ENCODE measurements at regions not wholly inside any gene's neighbourhood (a gene's known extent, or its start where the extent isn't known, plus 50 kb on each side); places are given as distances from the start of the nearest gene placed in this dataset.
A peak's percentile ranks its signal among the peaks of the same experiment; 100 is the strongest.

GRCh38 chr12:124428792-124429281 lies 133.9 kb downstream of the RFLNA start (continued):
- no peak for TF ChIP-seq CEBPB (IDR thresholded peaks at IDR 0.05; ENCODE audit: low read depth, low read length)

DNA sequence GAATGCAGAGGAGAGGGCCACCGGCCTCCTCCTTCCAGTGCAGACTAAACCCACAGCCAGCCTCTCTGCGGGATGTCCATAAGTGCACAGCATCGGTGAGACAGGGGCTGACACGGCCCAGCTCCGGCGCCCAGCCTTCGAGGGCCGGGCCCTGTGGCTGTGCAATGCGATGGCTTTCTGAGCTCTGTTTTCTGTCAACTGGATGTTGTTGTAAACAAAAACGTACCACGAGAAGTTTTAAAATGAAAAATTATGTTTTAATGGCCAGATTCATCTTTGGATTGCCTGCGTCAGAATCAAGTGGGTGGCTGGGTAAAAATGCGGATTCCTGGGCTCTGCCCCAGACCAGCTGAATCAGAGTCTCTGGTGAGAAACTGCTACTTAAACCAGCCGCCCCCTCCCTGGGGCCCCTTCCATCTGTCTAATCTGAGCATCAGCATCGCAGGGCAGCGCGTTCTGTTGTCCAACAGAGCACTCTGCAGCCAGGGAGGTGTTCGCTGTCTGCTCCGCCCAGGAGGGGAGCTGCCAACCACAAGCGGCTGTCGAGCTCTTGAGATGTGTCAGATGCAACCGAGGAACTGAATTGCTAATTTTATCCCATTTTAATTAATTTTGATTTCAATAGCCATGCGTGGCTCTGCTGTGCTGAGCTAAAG lies 133.4 kb downstream of the RFLNA start:
- ChIA-PET POLR2A (ENCODE audit: unreplicated experiment) (no interaction called here), CTCF (interaction anchor here (0.6 kb wide), 1 partner anchor 562 kb away, joined by 4 read pairs; no protein-coding TSS in a partner anchor)
- Histone ChIP-seq H3K9me1 (ENCODE audit: insufficient read depth, low read length) (peaks cover 11% of the 10 kb centered on the region; the same call in 1 of the 2 replicates), H3K36me3 (ENCODE audit: control insufficient read depth, insufficient read depth, low read length) (peaks cover 39% of the 10 kb centered on the region), H4K8ac (ENCODE audit: low read depth in 2 of 2, low read length in 2 of 2) (peak overlapping the region in 1 of 2 experiments; percentile 10; a peak in 2 of 4 replicates), H3K79me1 (ENCODE audit: low read depth in 1 of 2, low read length in 2 of 2) (peaks cover 12 to 41% of the 10 kb centered on the region in 2 experiments; a peak in 3 of 4 replicates), H3K27ac (ENCODE audit: insufficient read depth, low read length) (peak overlapping the region; percentile 49), H3K9ac (ENCODE audit: low read depth, low read length) (0 out of 2 replicates have a peak overlapping the region, but pooled peaks have one; percentile 8), H3K23ac (ENCODE audit: low read depth, low read length) (peak overlapping the region; percentile 44; the same call in 1 of the 2 replicates), H2BK15ac (ENCODE audit: low read depth, low read length) (no peak overlapping the region), H3K4me1 (ENCODE audit: control insufficient read depth, insufficient read depth, low read length) (peaks cover 24% of the 10 kb centered on the region), H3K4ac (ENCODE audit: low read depth, low read length) (peak overlapping the region; percentile 63), H4K5ac (ENCODE audit: low read depth, low read length) (0 out of 2 replicates have a peak overlapping the region, but pooled peaks have one; percentile 14), H3K27me3 (ENCODE audit: control insufficient read depth, insufficient read depth, low read length) (no peaks in the 10 kb centered on the region), H3K18ac (ENCODE audit: low read depth, low read length) (0 out of 2 replicates have a peak overlapping the region, but pooled peaks have one; percentile 13), H2BK20ac (ENCODE audit: low read depth, low read length) (no peak overlapping the region), H3K4me3 (ENCODE audit: insufficient read depth, low read depth, low read length) (no peak overlapping the region), H4K91ac (ENCODE audit: insufficient read depth, low read depth, low read length) (peak overlapping the region; percentile 2; the same call in 1 of the 2 replicates), H2BK5ac (ENCODE audit: low read depth, low read length, poor library complexity, severe bottlenecking) (peak overlapping the region; percentile 69), H3K4me2 (ENCODE audit: low read depth, low read length) (peak overlapping the region; percentile 10), H2AFZ (replicated peaks; ENCODE audit: low read length, poor library complexity) (peak overlapping the region; percentile 56), H2AK9ac (replicated peaks; ENCODE audit: low read depth, low read length, poor library complexity) (peak overlapping the region; percentile 52), H4K20me1 (ENCODE audit: insufficient read depth, low read length) (peaks cover 9% of the 10 kb centered on the region), H3K14ac (replicated peaks; ENCODE audit: low read depth, low read length) (no peak overlapping the region; the same call in 1 of the 2 replicates), H3K56ac (ENCODE audit: extremely low read depth, insufficient read depth, low read length) (no peak overlapping the region), H3K9me3 (ENCODE audit: control insufficient read depth, insufficient read depth, low read length) (no peaks in the 10 kb centered on the region), H2AK5ac (ENCODE audit: low read depth, low read length) (peak overlapping the region; percentile 75; the same call in 1 of the 2 replicates), H2BK120ac (ENCODE audit: low read depth, low read length) (peak overlapping the region; percentile 37; the same call in 1 of the 2 replicates)
- peak; percentile 86 for DNase-seq
- TF ChIP-seq MXI1 (IDR thresholded peaks at IDR 0.05; ENCODE audit: borderline replicate concordance, low read depth, low read length) (no peak), MAZ (IDR thresholded peaks at IDR 0.05; ENCODE audit: borderline replicate concordance, low read depth, low read length) (no peak), SMC3 (IDR thresholded peaks at IDR 0.05; ENCODE audit: low read depth, low read length) (peak; percentile 17; the same call in 1 of the 2 replicates), MAFK (IDR thresholded peaks at IDR 0.05; ENCODE audit: low read depth, low read length) (0 out of 2 replicates have a peak, but pooled peaks have one; percentile 1), FOS (IDR thresholded peaks at IDR 0.05; ENCODE audit: low read depth, low read length) (peak; percentile 37; the same call in 1 of the 2 replicates), RCOR1 (IDR thresholded peaks at IDR 0.05; ENCODE audit: insufficient replicate concordance, low read length) (no peak), RAD21 (IDR thresholded peaks at IDR 0.05; ENCODE audit: low read length) (0 out of 2 replicates have a peak, but pooled peaks have one; percentile 12)
- intact Hi-C loops (cut with micrococcal nuclease) = no loop called here
- in situ Hi-C loops (cut with MboI; ENCODE audit: low sequenced_read_pairs) = no loop called here
- dilution Hi-C loops (cut with HindIII; ENCODE audit: low sequenced_read_pairs, unreplicated experiment) = no loop called here
- peak; percentile 83 for ATAC-seq (ENCODE audit: low read depth)
- no TSS peak for BruUV-seq (replicated peaks)
- 42% methylated on average over 10 of the region's 23 CpGs; no CpG with 5 or more reads in 1 of the 2 experiments for WGBS, 2 experiments (ENCODE audit: extremely low coverage in 2 of 2, insufficient read length in 1 of 2)

Measured in IMR-90 (cell line).